A673 (cell line): ENCODE measurements at regions not wholly inside any gene's neighbourhood (a gene's known extent, or its start where the extent isn't known, plus 50 kb on each side); places are given as distances from the start of the nearest gene placed in this dataset.

Source experiments
- BruUV-seq: library from RNA; stranded (reverse); fragments of 400-500 nt; replicated peaks from 2 replicates; lab custom pipeline; 2021; lab: Mats Ljungman, UMichigan
- CTCF ChIA-PET: fragments of 300-600 bp; sonication (Branson Sonifier 250); formaldehyde crosslinking; loops from one replicate; lab custom pipeline; 2022; ENCODE audit warnings: antibody characterized with exemption; lab: Charles Lee
- POLR2A ChIA-PET: fragments of 300-600 bp; sonication (Branson Sonifier 250); formaldehyde crosslinking; loops from one replicate; lab custom pipeline; 2022; ENCODE audit warnings: antibody characterized with exemption; ENCODE audit not compliant: low non-redundant PET; lab: Charles Lee
- DNase-seq: peaks from one replicate; pipeline ENCODE4 v3.0.0-alpha.2; 2015; ENCODE audit warnings: low spot score
- H3K27ac ChIP-seq: fragments of 200-600 bp; sonication (generic); 2 replicates; pipeline ENCODE4 v1.5.1; 2016; ENCODE audit warnings: mixed run types, low read depth, mild to moderate bottlenecking, mixed read lengths, antibody characterized with exemption, low read length; ENCODE audit not compliant: poor library complexity, severe bottlenecking
- H3K27me3 ChIP-seq: fragments of 200-600 bp; sonication (generic); replicated peaks from 2 replicates; pipeline ENCODE4 v1.6.1; 2017; ENCODE audit warnings: mixed run types, low read depth, mild to moderate bottlenecking, mixed read lengths, antibody characterized with exemption, low read length; ENCODE audit not compliant: insufficient read depth, poor library complexity
- H3K36me3 ChIP-seq: fragments of 200-600 bp; sonication (generic); 2 replicates; pipeline ENCODE4 v1.6.1; 2016; ENCODE audit warnings: mixed run types, mild to moderate bottlenecking, mixed read lengths, antibody characterized with exemption, low read length; ENCODE audit not compliant: insufficient read depth, poor library complexity, severe bottlenecking
- H3K4me1 ChIP-seq: fragments of 200-600 bp; sonication (generic); 2 replicates; pipeline ENCODE4 v1.6.1; 2017; ENCODE audit warnings: mixed run types, mild to moderate bottlenecking, mixed read lengths, antibody characterized with exemption, low read length; ENCODE audit not compliant: insufficient read depth, poor library complexity, severe bottlenecking
- H3K4me3 ChIP-seq: fragments of 200-600 bp; sonication (generic); 2 replicates; pipeline ENCODE4 v1.5.1; 2016; ENCODE audit warnings: low read depth, mixed run types, mild to moderate bottlenecking, mixed read lengths, low read length; ENCODE audit not compliant: poor library complexity, severe bottlenecking
- H3K9me3 ChIP-seq: fragments of 200-600 bp; sonication (generic); 2 replicates; pipeline ENCODE4 v1.6.1; 2016; ENCODE audit warnings: mixed run types, low read depth, mild to moderate bottlenecking, mixed read lengths, antibody characterized with exemption, low read length; ENCODE audit not compliant: poor library complexity, severe bottlenecking
- EZH2 ChIP-seq: fragments of 200-600 bp; sonication (generic); IDR thresholded peaks from 2 replicates; pipeline ENCODE4 v1.6.1; 2017; ENCODE audit warnings: borderline replicate concordance, low read depth, mild to moderate bottlenecking, mixed read lengths, antibody characterized with exemption, low read length; ENCODE audit not compliant: poor library complexity, severe bottlenecking
- intact Hi-C: fragments of 100-400 bp; cut with micrococcal nuclease; formaldehyde crosslinking; loops from one replicate; pipeline ENCODE4 v1.10.0; 2022; ENCODE audit not compliant: unreplicated experiment
- TF ChIP-seq, protein P1 (sequence below): fragments of 300-800, 200-600 bp; sonication (generic); conservative IDR thresholded peaks from 2 replicates; pipeline ENCODE4 v1.5.1; 2017; ENCODE audit warnings: low read depth, mild to moderate bottlenecking, antibody characterized with exemption, low read length, moderate library complexity, mixed read lengths

DNA sequence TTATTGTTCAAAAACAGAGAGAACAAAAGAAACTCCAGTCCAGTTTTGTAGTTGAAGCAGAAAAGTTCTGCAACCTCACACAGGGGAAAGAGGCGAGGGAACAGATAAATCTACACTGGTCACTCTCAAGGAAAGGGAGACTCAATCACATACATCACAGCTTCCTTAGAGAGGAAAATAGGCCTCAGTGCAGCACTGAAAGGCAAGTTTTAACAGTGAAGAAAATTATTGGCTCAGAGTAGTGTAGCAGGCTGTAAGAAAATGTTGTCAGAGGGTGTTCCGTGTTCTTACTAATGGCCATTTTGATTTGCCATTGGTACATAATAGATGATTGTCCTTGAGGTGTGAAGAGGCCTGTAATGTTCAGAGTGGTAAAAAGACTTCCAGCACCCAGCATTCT, 530.0 kb upstream of the CDH6 start:
- no TSS peak for BruUV-seq
- POLR2A ChIA-PET, result no interaction called here
- H3K4me3 ChIP-seq, result no peak overlapping the region

GRCh38 chr5:30662373-30662772, 531.1 kb upstream of the CDH6 start:
- intact Hi-C loops, result no loop called here
- no peak for DNase-seq
- H3K4me1 ChIP-seq, result no peaks in the 10 kb centered on the region
- no peak overlapping the region for H3K4me3 ChIP-seq
- no peaks in the 10 kb centered on the region for H3K27me3 ChIP-seq
- no peak overlapping the region for H3K27ac ChIP-seq
- H3K9me3 ChIP-seq, result no peaks in the 10 kb centered on the region
- ChIA-PET CTCF (no interaction called here), POLR2A (no interaction called here)
- no TSS peak for BruUV-seq
- no peak for TF ChIP-seq EZH2
- TF ChIP-seq, protein P1, sequence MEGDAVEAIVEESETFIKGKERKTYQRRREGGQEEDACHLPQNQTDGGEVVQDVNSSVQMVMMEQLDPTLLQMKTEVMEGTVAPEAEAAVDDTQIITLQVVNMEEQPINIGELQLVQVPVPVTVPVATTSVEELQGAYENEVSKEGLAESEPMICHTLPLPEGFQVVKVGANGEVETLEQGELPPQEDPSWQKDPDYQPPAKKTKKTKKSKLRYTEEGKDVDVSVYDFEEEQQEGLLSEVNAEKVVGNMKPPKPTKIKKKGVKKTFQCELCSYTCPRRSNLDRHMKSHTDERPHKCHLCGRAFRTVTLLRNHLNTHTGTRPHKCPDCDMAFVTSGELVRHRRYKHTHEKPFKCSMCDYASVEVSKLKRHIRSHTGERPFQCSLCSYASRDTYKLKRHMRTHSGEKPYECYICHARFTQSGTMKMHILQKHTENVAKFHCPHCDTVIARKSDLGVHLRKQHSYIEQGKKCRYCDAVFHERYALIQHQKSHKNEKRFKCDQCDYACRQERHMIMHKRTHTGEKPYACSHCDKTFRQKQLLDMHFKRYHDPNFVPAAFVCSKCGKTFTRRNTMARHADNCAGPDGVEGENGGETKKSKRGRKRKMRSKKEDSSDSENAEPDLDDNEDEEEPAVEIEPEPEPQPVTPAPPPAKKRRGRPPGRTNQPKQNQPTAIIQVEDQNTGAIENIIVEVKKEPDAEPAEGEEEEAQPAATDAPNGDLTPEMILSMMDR, result no peak
- no peaks in the 10 kb centered on the region for H3K36me3 ChIP-seq

More for the DNA sequence above, 530.0 kb upstream of the CDH6 start:
- Histone ChIP-seq H3K9me3 (no peaks in the 10 kb centered on the region), H3K4me1 (no peaks in the 10 kb centered on the region), H3K27ac (no peak overlapping the region), H3K36me3 (no peaks in the 10 kb centered on the region), H3K27me3 (no peaks in the 10 kb centered on the region)
- intact Hi-C loops, result no loop called here
- no peak for TF ChIP-seq EZH2
- TF ChIP-seq, protein P1, result no peak
- DNase-seq, result no peak
- CTCF ChIA-PET, result no interaction called here

GRCh38 chr5:30661730-30662129, 531.8 kb upstream of the CDH6 start:
- POLR2A ChIA-PET, result no interaction called here
- H3K36me3 ChIP-seq, result no peaks in the 10 kb centered on the region
- H3K4me3 ChIP-seq, result no peak overlapping the region
- no peaks in the 10 kb centered on the region for H3K9me3 ChIP-seq
- DNase-seq, result no peak
- H3K4me1 ChIP-seq, result no peaks in the 10 kb centered on the region
- BruUV-seq, result no TSS peak
- CTCF ChIA-PET, result no interaction called here
- TF ChIP-seq EZH2, result no peak
- TF ChIP-seq, protein P1, result no peak
- intact Hi-C loops, result no loop called here
- H3K27ac ChIP-seq, result no peak overlapping the region
- H3K27me3 ChIP-seq, result no peaks in the 10 kb centered on the region
